Left lung (tissue), 4 donors: ENCODE measurements at regions not wholly inside any gene's neighbourhood (a gene's known extent, or its start where the extent isn't known, plus 50 kb on each side); places are given as distances from the start of the nearest gene placed in this dataset.

Experiments
- ATAC-seq: fragments of 200-7000 bp; cut with Tn5 transposase; one replicate; pipeline ENCODE4 v1.9.1; 2020; ENCODE audit warnings: moderate library complexity
- DNase-seq, 4 donors: peaks; one replicate each; pipeline ENCODE4 v3.0.0-alpha.2; 2013 to 2020
- H3K27ac ChIP-seq, 2 donors: fragments of 200-600 bp; sonication (generic) in 1 of 2; one replicate each; pipeline versions ENCODE4 v1.5.0 to v1.8.0; 2020 to 2021
- H3K27me3 ChIP-seq, 2 donors: fragments of 200-600 bp; sonication (generic) in 1 of 2; one replicate each; pipeline versions ENCODE4 v1.5.0 to v1.8.0; 2020 to 2021
- H3K36me3 ChIP-seq, 2 donors: fragments of 200-600 bp; sonication (generic) in 1 of 2; one replicate each; pipeline versions ENCODE4 v1.5.0 to v1.8.0; 2020 to 2021
- H3K4me1 ChIP-seq, 2 donors: fragments of 200-600 bp; one replicate each; pipeline ENCODE4 v1.8.0; 2021
- H3K4me3 ChIP-seq, 2 donors: fragments of 200-600 bp; sonication (generic) in 1 of 2; one replicate each; pipeline versions ENCODE4 v1.5.0 to v1.8.0; 2020 to 2021; ENCODE audit warnings: mild to moderate bottlenecking in 1 of 2
- H3K9me3 ChIP-seq, 2 donors: fragments of 200-600 bp; sonication (generic) in 1 of 2; one replicate each; pipeline versions ENCODE4 v1.5.0 to v1.8.0; 2020 to 2021
- CTCF ChIP-seq, 2 donors: fragments of 200-600 bp; sonication (generic) in 1 of 2; IDR thresholded peaks; one replicate each; pipeline versions ENCODE4 v1.5.0 to v1.8.0; 2021; ENCODE audit warnings: antibody characterized with exemption in 2 of 2
- intact Hi-C, 2 donors: fragments of 100-400 bp; cut with DNase I; formaldehyde crosslinking; loops; one replicate each; pipeline versions ENCODE4 v1.11.2 to v1.14.2; 2022
- donor health status: DM: no; HTN: yes; CAD: no.
- donor health status: DM: no; HTN: no; CAD: no.

- no peaks in the 10 kb centered on the region for H3K27me3 ChIP-seq
- TF ChIP-seq CTCF (IDR thresholded peaks at IDR 0.05), result no peak
- ATAC-seq (no peak), DNase-seq (no peak)
- no peaks in the 10 kb centered on the region for H3K36me3 ChIP-seq
- no peak overlapping the region for H3K4me3 ChIP-seq
- no peaks in the 10 kb centered on the region for H3K9me3 ChIP-seq
- intact Hi-C loops, result no loop called here
- H3K4me1 ChIP-seq, result no peaks in the 10 kb centered on the region
- H3K27ac ChIP-seq, result no peak overlapping the region
These were observed 436.6 kb downstream of the FUT8 start for GRCh38 chr14:65849091-65849490.

GRCh38 chr14:65849558-65849957 lies 437.0 kb downstream of the FUT8 start:
- TF ChIP-seq CTCF (IDR thresholded peaks at IDR 0.05), result no peak
- Histone ChIP-seq H3K27ac (no peak overlapping the region), H3K4me3 (no peak overlapping the region), H3K27me3 (no peaks in the 10 kb centered on the region), H3K9me3 (no peaks in the 10 kb centered on the region), H3K36me3 (no peaks in the 10 kb centered on the region), H3K4me1 (no peaks in the 10 kb centered on the region)
- ATAC-seq (no peak), DNase-seq (no peak)
- intact Hi-C loops, result no loop called here

GRCh38 chr14:65850429-65851135 lies 438.1 kb downstream of the FUT8 start:
- Histone ChIP-seq H3K27me3 (no peaks in the 10 kb centered on the region), H3K36me3 (no peaks in the 10 kb centered on the region), H3K27ac (no peak overlapping the region), H3K4me1 (no peaks in the 10 kb centered on the region), H3K4me3 (no peak overlapping the region), H3K9me3 (no peaks in the 10 kb centered on the region)
- ATAC-seq (no peak), DNase-seq (no peak)
- intact Hi-C loops, result no loop called here
- TF ChIP-seq CTCF (IDR thresholded peaks at IDR 0.05), result no peak

GRCh38 chr14:65852689-65853088 lies 440.2 kb downstream of the FUT8 start:
- no peak for DNase-seq
- no peaks in the 10 kb centered on the region for H3K9me3 ChIP-seq
- no peak overlapping the region for H3K4me3 ChIP-seq
- no peak for TF ChIP-seq CTCF (IDR thresholded peaks at IDR 0.05)
- ATAC-seq, result no peak
- intact Hi-C loops, result no loop called here
- no peaks in the 10 kb centered on the region for H3K27me3 ChIP-seq
- no peaks in the 10 kb centered on the region for H3K36me3 ChIP-seq
- no peak overlapping the region for H3K27ac ChIP-seq
- H3K4me1 ChIP-seq, result no peaks in the 10 kb centered on the region

- no peaks in the 10 kb centered on the region for H3K27me3 ChIP-seq
- no peak overlapping the region for H3K27ac ChIP-seq
- TF ChIP-seq CTCF (IDR thresholded peaks at IDR 0.05), result no peak
- ATAC-seq, result no peak
- DNase-seq, result no peak
- H3K9me3 ChIP-seq, result no peaks in the 10 kb centered on the region
- intact Hi-C loops, result no loop called here
- H3K4me1 ChIP-seq, result no peaks in the 10 kb centered on the region
- H3K4me3 ChIP-seq, result no peak overlapping the region
- no peaks in the 10 kb centered on the region for H3K36me3 ChIP-seq
These were observed 441.0 kb downstream of the FUT8 start for GRCh38 chr14:65853407-65853955.
